ENCODE measurements at regions not wholly inside any gene's neighbourhood (a gene's known extent, or its start where the extent isn't known, plus 50 kb on each side); places are given as distances from the start of the nearest gene placed in this dataset.

GRCh38 chr2:180655393-180655792 is 325.0 kb upstream of the UBE2E3 start:
- H3K9me2 ChIP-seq (ENCODE audit: insufficient read depth, low read length), result no peaks in the 10 kb centered on the region
- H3F3A ChIP-seq (ENCODE audit: insufficient read depth, low read length, poor library complexity, severe bottlenecking), result no peaks in the 10 kb centered on the region
- H3K9me3 ChIP-seq (ENCODE audit: low read length), result no peaks in the 10 kb centered on the region
- TF ChIP-seq EZH2 (IDR thresholded peaks at IDR 0.05; ENCODE audit: borderline replicate concordance, insufficient read depth, low read length, poor library complexity, severe bottlenecking) (no peak), POLR2AphosphoS5 (IDR thresholded peaks at IDR 0.05) (no peak), TAF1 (IDR thresholded peaks at IDR 0.05; ENCODE audit: low read depth) (no peak), SMC3 (conservative IDR thresholded peaks at IDR 0.05; ENCODE audit: poor library complexity) (no peak), RAD21 (conservative IDR thresholded peaks at IDR 0.05) (no peak), REST (IDR thresholded peaks at IDR 0.05; ENCODE audit: borderline replicate concordance) (no peak), CTCF (IDR thresholded peaks at IDR 0.05; ENCODE audit: poor library complexity, severe bottlenecking) (no peak), MXI1 (conservative IDR thresholded peaks at IDR 0.05; ENCODE audit: poor library complexity, severe bottlenecking) (no peak), EP300 (conservative IDR thresholded peaks at IDR 0.05; ENCODE audit: poor library complexity, severe bottlenecking) (no peak)
- no peak overlapping the region for H3K4me2 ChIP-seq (ENCODE audit: low read length)
- no peak overlapping the region for H2AFZ ChIP-seq (ENCODE audit: low read depth, low read length)
- no peak overlapping the region for H3K9ac ChIP-seq (ENCODE audit: low read length)
- H3K4me3 ChIP-seq (ENCODE audit: low read length), result no peak overlapping the region
- no peaks in the 10 kb centered on the region for H4K20me1 ChIP-seq (ENCODE audit: insufficient read depth)
- H3K36me3 ChIP-seq (ENCODE audit: insufficient read depth, low read length), result no peaks in the 10 kb centered on the region
- H3K27ac ChIP-seq (ENCODE audit: low read length), result no peak overlapping the region
- H3K27me3 ChIP-seq (ENCODE audit: insufficient read depth, low read depth, low read length), result no peaks in the 10 kb centered on the region
- H3K79me2 ChIP-seq (replicated peaks; ENCODE audit: insufficient read depth, low read length), result no peaks in the 10 kb centered on the region

- H3K27ac ChIP-seq (ENCODE audit: low read length), result no peak overlapping the region
- H3K4me2 ChIP-seq (ENCODE audit: low read length), result no peak overlapping the region
- H3K9me3 ChIP-seq (ENCODE audit: low read length), result no peaks in the 10 kb centered on the region
- no peaks in the 10 kb centered on the region for H3K36me3 ChIP-seq (ENCODE audit: insufficient read depth, low read length)
- H4K20me1 ChIP-seq (ENCODE audit: insufficient read depth), result no peaks in the 10 kb centered on the region
- no peaks in the 10 kb centered on the region for H3K79me2 ChIP-seq (replicated peaks; ENCODE audit: insufficient read depth, low read length)
- H3K4me3 ChIP-seq (ENCODE audit: low read length), result no peak overlapping the region
- TF ChIP-seq SMC3 (conservative IDR thresholded peaks at IDR 0.05; ENCODE audit: poor library complexity) (no peak), POLR2AphosphoS5 (IDR thresholded peaks at IDR 0.05) (no peak), RAD21 (conservative IDR thresholded peaks at IDR 0.05) (no peak), TAF1 (IDR thresholded peaks at IDR 0.05; ENCODE audit: low read depth) (no peak), MXI1 (conservative IDR thresholded peaks at IDR 0.05; ENCODE audit: poor library complexity, severe bottlenecking) (no peak), REST (IDR thresholded peaks at IDR 0.05; ENCODE audit: borderline replicate concordance) (no peak), EZH2 (IDR thresholded peaks at IDR 0.05; ENCODE audit: borderline replicate concordance, insufficient read depth, low read length, poor library complexity, severe bottlenecking) (no peak), EP300 (conservative IDR thresholded peaks at IDR 0.05; ENCODE audit: poor library complexity, severe bottlenecking) (no peak), CTCF (IDR thresholded peaks at IDR 0.05; ENCODE audit: poor library complexity, severe bottlenecking) (no peak)
- H2AFZ ChIP-seq (ENCODE audit: low read depth, low read length), result no peak overlapping the region
- H3K27me3 ChIP-seq (ENCODE audit: insufficient read depth, low read depth, low read length), result no peaks in the 10 kb centered on the region
- H3K9ac ChIP-seq (ENCODE audit: low read length), result no peak overlapping the region
- H3F3A ChIP-seq (ENCODE audit: insufficient read depth, low read length, poor library complexity, severe bottlenecking), result no peaks in the 10 kb centered on the region
- no peaks in the 10 kb centered on the region for H3K9me2 ChIP-seq (ENCODE audit: insufficient read depth, low read length)
These were observed 326.9 kb upstream of the UBE2E3 start for GRCh38 chr2:180653481-180653880.

Measured in neural cell (in vitro differentiated cells).